GM12878 (cell line): ENCODE measurements at regions not wholly inside any gene's neighbourhood (a gene's known extent, or its start where the extent isn't known, plus 50 kb on each side); places are given as distances from the start of the nearest gene placed in this dataset.

ENCODE experiments used
- ATAC-seq: fragments of 200-7000 bp; cut with Tn5 transposase; 3 replicates; pipeline ENCODE4 v1.9.1; 2020; ENCODE audit warnings: mild to moderate bottlenecking, moderate library complexity
- BruUV-seq: library from RNA; stranded (reverse); fragments of 400-500 nt; replicated peaks from 2 replicates; lab custom pipeline; 2021; lab: Mats Ljungman, UMichigan
- CTCF ChIA-PET: fragments of 300-600 bp; sonication (Branson Sonifier 250); formaldehyde crosslinking; extraction: SDS; loops from one replicate; lab custom pipeline; 2021; ENCODE audit warnings: inconsistent platforms; lab: Yijun Ruan, JAX
- POLR2A ChIA-PET: fragments of 350-600 bp; formaldehyde crosslinking; extraction: SDS; loops from one replicate; lab custom pipeline; 2021; ENCODE audit warnings: inconsistent platforms; lab: Charles Lee
- RAD21 ChIA-PET: fragments of 300-600 bp; sonication (Branson Sonifier 250); formaldehyde crosslinking; loops from one replicate; lab custom pipeline; 2023; ENCODE audit warnings: antibody characterized with exemption; ENCODE audit not compliant: unreplicated experiment; lab: Charles Lee
- SMC1A ChIA-PET: fragments of 300-600 bp; sonication (Branson Sonifier 250); formaldehyde crosslinking; loops from one replicate; lab custom pipeline; 2023; ENCODE audit not compliant: unreplicated experiment, uncharacterized antibody; lab: Charles Lee
- DNase-seq: peaks from one replicate; pipeline ENCODE4 v3.0.0-alpha.2; 2011; ENCODE audit warnings: low read depth, low spot score
- FAIRE-seq: peaks from 3 replicates; lab custom pipeline; 2011; peaks lifted over from hg19 to GRCh38; lab: Jason Lieb, UNC
- H2AFZ ChIP-seq: 2 replicates; pipeline ENCODE4 v1.6.0; 2011; ENCODE audit warnings: low read depth, low read length, control low read depth; ENCODE audit not compliant: control insufficient read depth
- H3K27ac ChIP-seq: 2 replicates; pipeline ENCODE4 v1.5.1; 2011; ENCODE audit warnings: control low read depth; ENCODE audit not compliant: control insufficient read depth, insufficient read depth
- H3K27me3 ChIP-seq, 2 experiments: replicated peaks in 1 of 2; 2 replicates each; pipeline versions ENCODE4 v1.6.0 to v1.6.1; 2011; ENCODE audit warnings: low read length in 1 of 2; ENCODE audit not compliant: control insufficient read depth in 2 of 2, insufficient read depth in 2 of 2
- H3K36me3 ChIP-seq, 2 experiments: 2 replicates each; pipeline ENCODE4 v1.5.1; 2011; ENCODE audit warnings: low read length in 1 of 2; ENCODE audit not compliant: control insufficient read depth in 2 of 2, insufficient read depth in 2 of 2
- H3K4me1 ChIP-seq: 2 replicates; pipeline ENCODE4 v1.6.1; 2011; ENCODE audit warnings: mild to moderate bottlenecking, low read length, moderate library complexity, mixed read lengths; ENCODE audit not compliant: control insufficient read depth, insufficient read depth
- H3K4me2 ChIP-seq: 2 replicates; pipeline ENCODE4 v1.6.0; 2011; ENCODE audit warnings: control low read depth; ENCODE audit not compliant: control insufficient read depth, insufficient read depth
- H3K4me3 ChIP-seq: fragments of 200-600 bp; sonication (generic); 2 replicates; pipeline ENCODE4 v1.5.1; 2016
- H3K79me2 ChIP-seq: 2 replicates; pipeline ENCODE4 v1.6.0; 2011; ENCODE audit warnings: low read length; ENCODE audit not compliant: control insufficient read depth, insufficient read depth
- H3K9ac ChIP-seq: 2 replicates; pipeline ENCODE4 v1.8.0; 2011; ENCODE audit warnings: low read length, control low read depth, mixed read lengths; ENCODE audit not compliant: control insufficient read depth, insufficient read depth
- H3K9me3 ChIP-seq: replicated peaks from 3 replicates; pipeline ENCODE4 v1.5.1; 2011; ENCODE audit warnings: mild to moderate bottlenecking, low read length; ENCODE audit not compliant: control insufficient read depth, insufficient read depth
- H4K20me1 ChIP-seq: 2 replicates; pipeline ENCODE4 v1.6.0; 2011; ENCODE audit not compliant: control insufficient read depth, insufficient read depth
- ATF7 ChIP-seq: fragments of 450-650 bp; IDR thresholded peaks from 2 replicates; pipeline ENCODE4 v1.6.1; 2016; ENCODE audit warnings: low read depth, mild to moderate bottlenecking
- CBX3 ChIP-seq: fragments of 200-600 bp; sonication (generic); IDR thresholded peaks from 2 replicates; pipeline ENCODE4 v1.6.1; 2016; ENCODE audit warnings: low read depth, borderline replicate concordance
- FOXK2 ChIP-seq: fragments of 450-650 bp; IDR thresholded peaks from 2 replicates; pipeline ENCODE4 v1.6.1; 2017; ENCODE audit warnings: mild to moderate bottlenecking, moderate library complexity
- GABPA ChIP-seq: IDR thresholded peaks from 2 replicates; pipeline ENCODE4 v1.6.1; 2014; ENCODE audit warnings: antibody characterized with exemption, low read depth, mild to moderate bottlenecking, inconsistent platforms
- KDM1A ChIP-seq: fragments of 200-600 bp; sonication (generic); IDR thresholded peaks from 2 replicates; pipeline ENCODE4 v1.6.1; 2016; ENCODE audit warnings: borderline replicate concordance
- NFIC ChIP-seq: IDR thresholded peaks from 2 replicates; pipeline ENCODE4 v1.6.1; 2012; ENCODE audit warnings: low read depth, mild to moderate bottlenecking, inconsistent platforms, low read length, moderate library complexity
- NFYA ChIP-seq: IDR thresholded peaks from 2 replicates; pipeline ENCODE4 v1.6.1; 2011; ENCODE audit warnings: low read depth, mild to moderate bottlenecking, low read length, improper control_type of control experiment, borderline replicate concordance
- NR2C1 ChIP-seq: fragments of 450-650 bp; IDR thresholded peaks from 2 replicates; pipeline ENCODE4 v1.6.1; 2017; ENCODE audit warnings: antibody characterized with exemption, mild to moderate bottlenecking, moderate library complexity
- SPI1 ChIP-seq: IDR thresholded peaks from 2 replicates; pipeline ENCODE4 v1.6.1; 2011; ENCODE audit warnings: low read depth, mild to moderate bottlenecking, low read length, moderate library complexity, borderline replicate concordance; ENCODE audit not compliant: insufficient read depth
- WGBS: methylation state at CpG from one replicate; pipeline ENCODE4 v1.1.6; 2016; ENCODE audit warnings: low lambda C conversion rate; ENCODE audit not compliant: insufficient replicate concordance, insufficient coverage; ENCODE audit errors: missing lambda C conversion rate; 5-methylcytosine and 5-hydroxymethylcytosine counted together
- in situ Hi-C: fragments of 300-500 bp; cut with MboI; formaldehyde crosslinking; loops from 9 replicates; pipeline ENCODE4 v1.14.3; 2018; ENCODE audit warnings: mixed read lengths
- intact Hi-C: fragments of 100-400 bp; cut with micrococcal nuclease; formaldehyde crosslinking; loops from one replicate; pipeline ENCODE4 v1.14.2; 2022; ENCODE audit not compliant: unreplicated experiment
- TF ChIP-seq, protein P1 (sequence below): IDR thresholded peaks from 2 replicates; pipeline ENCODE4 v1.6.1; 2011; ENCODE audit warnings: borderline replicate concordance, low read depth, mild to moderate bottlenecking, moderate library complexity, low read length; ENCODE audit not compliant: insufficient read depth, poor library complexity, severe bottlenecking
- TF ChIP-seq, protein P2 (sequence below): fragments of 450-650 bp; IDR thresholded peaks from 2 replicates; pipeline ENCODE4 v1.6.1; 2017; ENCODE audit warnings: low read depth, mild to moderate bottlenecking, moderate library complexity

DNA sequence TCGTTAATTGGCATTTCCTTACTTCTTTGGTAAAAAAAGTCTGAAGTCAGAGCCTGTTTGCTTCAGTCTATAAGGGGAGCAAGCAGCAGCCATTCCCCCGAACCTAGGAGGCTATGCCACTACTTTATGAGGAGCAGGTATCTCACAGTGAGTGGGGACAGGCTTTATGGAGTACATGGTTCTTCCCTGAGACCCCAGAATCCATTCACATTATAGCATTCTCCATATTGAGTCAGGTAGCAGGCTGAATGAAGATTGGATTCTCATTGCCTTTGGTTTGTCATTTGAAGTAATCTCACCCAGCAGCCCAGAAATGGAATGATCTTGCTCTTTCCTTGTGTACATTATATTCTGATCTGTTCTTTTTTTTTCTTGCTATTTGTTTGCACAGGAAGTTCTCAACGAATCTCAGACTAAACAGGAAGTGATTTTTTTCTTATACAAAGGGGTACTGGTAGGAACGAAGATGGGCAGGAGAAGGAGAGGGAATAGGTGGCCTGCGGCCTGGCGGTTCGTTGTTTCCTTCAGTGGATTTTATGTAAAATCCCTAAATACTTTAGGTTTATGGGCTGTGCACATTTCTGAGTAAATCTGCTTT, 74.4 kb downstream of the ARHGAP35 start:
- Histone ChIP-seq H3K9me3 (no peaks in the 10 kb centered on the region), H3K4me1 (peaks cover 3% of the 10 kb centered on the region; the same call in 1 of the 2 replicates), H4K20me1 (no peaks in the 10 kb centered on the region), H3K4me2 (0 out of 2 replicates have a peak overlapping the region, but pooled peaks have one; percentile 47), H2AFZ (no peak overlapping the region), H3K27ac (0 out of 2 replicates have a peak overlapping the region, but pooled peaks have one; percentile 37), H3K79me2 (peaks cover 6% of the 10 kb centered on the region), H3K36me3 (peaks cover 2 to 6% of the 10 kb centered on the region in 2 experiments; a peak in 3 of 4 replicates), H3K9ac (no peak overlapping the region), H3K4me3 (no peak overlapping the region), H3K27me3 (no peaks in the 10 kb centered on the region)
- SMC1A ChIA-PET = no interaction called here
- FAIRE-seq = no peak
- no peak for DNase-seq
- intact Hi-C loops = no loop called here
- WGBS = 68% methylated on average over 7 of the region's 7 CpGs
- TF ChIP-seq NFIC = no peak
- 0 out of 2 replicates have a peak, but pooled peaks have one; percentile 26 for TF ChIP-seq GABPA
- TF ChIP-seq SPI1 = 0 out of 2 replicates have a peak, but pooled peaks have one; percentile 28
- POLR2A ChIA-PET = no interaction called here
- no peak for ATAC-seq
- in situ Hi-C loops = no loop called here
- BruUV-seq = no TSS peak
- CTCF ChIA-PET = no interaction called here
- RAD21 ChIA-PET = no interaction called here

GRCh38 chr19:46943150-46943946, 76.3 kb upstream of the NPAS1 start:
- in situ Hi-C loops (no loop called here), intact Hi-C loops (no loop called here)
- Histone ChIP-seq H3K27me3 (no peaks in the 10 kb centered on the region), H3K9ac (no peak overlapping the region), H3K4me1 (no peaks in the 10 kb centered on the region), H3K79me2 (no peaks in the 10 kb centered on the region), H4K20me1 (no peaks in the 10 kb centered on the region), H3K36me3 (peaks cover 4 to 9% of the 10 kb centered on the region in 2 experiments), H3K9me3 (no peaks in the 10 kb centered on the region), H3K4me2 (no peak overlapping the region), H2AFZ (no peak overlapping the region), H3K27ac (no peak overlapping the region), H3K4me3 (no peak overlapping the region)
- ChIA-PET CTCF (interaction anchor here (0.9 to 1.7 kb wide), 2 partner anchors 12 to 17 kb away, joined by 3 to 4 read pairs; no protein-coding TSS in a partner anchor), SMC1A (interaction anchor here (1.0 to 3.2 kb wide), 3 partner anchors 7 to 70 kb away, joined by 3 to 21 read pairs (median 4); no protein-coding TSS in a partner anchor), RAD21 (interaction anchor here (1.0 to 1.7 kb wide), 2 partner anchors 11 to 47 kb away, joined by 3 to 5 read pairs; no protein-coding TSS in a partner anchor), POLR2A (no interaction called here)
- DNase-seq (no peak), FAIRE-seq (no peak), ATAC-seq (no peak)
- BruUV-seq = no TSS peak
- WGBS = 95% methylated on average over 10 of the region's 10 CpGs
- TF ChIP-seq FOXK2 = no peak
- TF ChIP-seq CBX3 = no peak
- TF ChIP-seq ATF7 = no peak
- TF ChIP-seq, protein P1, sequence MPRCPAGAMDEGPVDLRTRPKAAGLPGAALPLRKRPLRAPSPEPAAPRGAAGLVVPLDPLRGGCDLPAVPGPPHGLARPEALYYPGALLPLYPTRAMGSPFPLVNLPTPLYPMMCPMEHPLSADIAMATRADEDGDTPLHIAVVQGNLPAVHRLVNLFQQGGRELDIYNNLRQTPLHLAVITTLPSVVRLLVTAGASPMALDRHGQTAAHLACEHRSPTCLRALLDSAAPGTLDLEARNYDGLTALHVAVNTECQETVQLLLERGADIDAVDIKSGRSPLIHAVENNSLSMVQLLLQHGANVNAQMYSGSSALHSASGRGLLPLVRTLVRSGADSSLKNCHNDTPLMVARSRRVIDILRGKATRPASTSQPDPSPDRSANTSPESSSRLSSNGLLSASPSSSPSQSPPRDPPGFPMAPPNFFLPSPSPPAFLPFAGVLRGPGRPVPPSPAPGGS = no peak
- TF ChIP-seq, protein P2, sequence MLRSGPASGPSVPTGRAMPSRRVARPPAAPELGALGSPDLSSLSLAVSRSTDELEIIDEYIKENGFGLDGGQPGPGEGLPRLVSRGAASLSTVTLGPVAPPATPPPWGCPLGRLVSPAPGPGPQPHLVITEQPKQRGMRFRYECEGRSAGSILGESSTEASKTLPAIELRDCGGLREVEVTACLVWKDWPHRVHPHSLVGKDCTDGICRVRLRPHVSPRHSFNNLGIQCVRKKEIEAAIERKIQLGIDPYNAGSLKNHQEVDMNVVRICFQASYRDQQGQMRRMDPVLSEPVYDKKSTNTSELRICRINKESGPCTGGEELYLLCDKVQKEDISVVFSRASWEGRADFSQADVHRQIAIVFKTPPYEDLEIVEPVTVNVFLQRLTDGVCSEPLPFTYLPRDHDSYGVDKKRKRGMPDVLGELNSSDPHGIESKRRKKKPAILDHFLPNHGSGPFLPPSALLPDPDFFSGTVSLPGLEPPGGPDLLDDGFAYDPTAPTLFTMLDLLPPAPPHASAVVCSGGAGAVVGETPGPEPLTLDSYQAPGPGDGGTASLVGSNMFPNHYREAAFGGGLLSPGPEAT = no peak
- TF ChIP-seq NFYA = no peak
- no peak for TF ChIP-seq NR2C1
- no peak for TF ChIP-seq KDM1A
